Mammary epithelial cell (primary cell): ENCODE measurements at regions not wholly inside any gene's neighbourhood (a gene's known extent, or its start where the extent isn't known, plus 50 kb on each side); places are given as distances from the start of the nearest gene placed in this dataset.

Experiments used
- CTCF ChIP-seq, 2 donors: IDR thresholded peaks in 1 of 2; conservative IDR thresholded peaks in 1 of 2; 2 replicates each; pipeline ENCODE4 v1.5.1; 2011 to 2012; ENCODE audit warnings: inconsistent platforms in 2 of 2, low read length in 2 of 2, mild to moderate bottlenecking in 2 of 2, control low read depth in 1 of 2, low read depth in 1 of 2; ENCODE audit not compliant: insufficient read depth in 1 of 2; ENCODE audit errors: extremely low read depth in 1 of 2
- EZH2 ChIP-seq: IDR thresholded peaks from 2 replicates; pipeline ENCODE4 v1.6.1; 2012; ENCODE audit warnings: low read length, inconsistent platforms, borderline replicate concordance

DNA sequence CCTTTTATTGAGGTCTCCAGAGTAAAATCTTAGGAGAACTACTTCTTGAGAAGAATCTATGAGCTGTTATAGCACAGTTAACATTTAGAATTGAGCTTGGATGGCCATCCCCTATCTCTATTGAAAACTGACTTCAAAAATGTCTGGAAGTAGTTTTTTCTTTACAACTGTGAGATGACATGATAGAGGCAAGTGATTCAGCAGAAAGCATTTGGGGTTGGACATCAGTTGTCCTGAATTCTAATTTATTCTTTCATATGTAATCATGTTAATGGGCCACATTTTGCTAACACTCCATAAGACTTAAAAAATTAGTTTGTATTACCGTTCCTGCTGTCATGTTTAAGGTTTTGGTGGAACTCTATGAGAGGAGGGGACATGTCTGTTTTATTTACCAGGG, 237.0 kb upstream of the SLC14A2 start:
- TF ChIP-seq CTCF (conservative IDR thresholded peaks at IDR 0.05 in 1 of 2, IDR thresholded peaks at IDR 0.05 in 1 of 2; ENCODE audit: extremely low read depth in 1 of 2, insufficient read depth in 1 of 2, low read depth in 1 of 2, low read length in 2 of 2) = no peak
- TF ChIP-seq EZH2 = no peak
